ENCODE measurements at regions not wholly inside any gene's neighbourhood (a gene's known extent, or its start where the extent isn't known, plus 50 kb on each side); places are given as distances from the start of the nearest gene placed in this dataset.

DNA sequence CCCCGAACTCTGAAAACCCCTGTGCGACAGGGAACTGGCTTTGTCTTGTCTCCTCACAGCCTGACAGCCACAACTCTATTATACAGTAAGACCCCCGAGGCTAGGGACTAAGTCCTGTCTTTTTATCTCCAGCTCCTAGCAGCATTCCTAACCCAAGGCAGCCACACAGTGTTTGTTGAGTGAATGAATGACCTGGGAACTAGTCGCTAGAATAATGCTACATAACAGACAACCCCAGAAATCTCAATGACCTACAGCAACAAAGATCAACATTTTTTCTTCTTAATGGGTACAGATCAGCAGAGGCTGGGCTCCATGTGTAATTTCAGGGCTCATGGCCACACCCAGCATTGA lies 71.4 kb upstream of the TNRC6C start:
- no peak for DNase-seq (ENCODE audit: low read depth)

GRCh38 chr17:77887464-77888241 lies 70.8 kb upstream of the TNRC6C start:
- no peak for DNase-seq (ENCODE audit: low read depth)

GRCh38 chr17:77888242-77889134 lies 70.0 kb upstream of the TNRC6C start:
- DNase-seq (ENCODE audit: low read depth) = no peak

GRCh38 chr17:77889135-77889505 lies 69.4 kb upstream of the TNRC6C start:
- no peak for DNase-seq (ENCODE audit: low read depth)

GRCh38 chr17:77889866-77890760 lies 68.4 kb upstream of the TNRC6C start:
- DNase-seq (ENCODE audit: low read depth) = no peak

DNA sequence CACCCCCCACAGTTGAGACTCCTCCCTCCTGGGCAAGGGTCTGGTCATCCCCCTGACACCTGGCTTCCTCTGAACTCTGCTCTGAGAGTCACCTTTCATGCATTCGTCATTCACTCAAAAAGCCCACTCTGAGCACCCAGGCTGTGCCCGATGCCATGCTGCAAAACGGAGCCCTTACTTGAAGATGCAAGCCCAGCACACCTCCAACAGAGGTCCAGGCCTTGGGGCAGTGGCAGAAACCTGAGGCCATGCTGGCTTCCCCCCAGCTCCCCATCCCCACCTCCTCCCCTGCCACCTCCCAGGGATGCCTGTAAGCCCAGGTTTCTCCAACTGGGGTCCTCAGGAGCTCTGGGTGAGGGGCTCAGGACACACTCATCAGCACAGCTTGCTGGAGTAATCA lies 67.7 kb upstream of the TNRC6C start:
- DNase-seq (ENCODE audit: low read depth) = no peak

DNA sequence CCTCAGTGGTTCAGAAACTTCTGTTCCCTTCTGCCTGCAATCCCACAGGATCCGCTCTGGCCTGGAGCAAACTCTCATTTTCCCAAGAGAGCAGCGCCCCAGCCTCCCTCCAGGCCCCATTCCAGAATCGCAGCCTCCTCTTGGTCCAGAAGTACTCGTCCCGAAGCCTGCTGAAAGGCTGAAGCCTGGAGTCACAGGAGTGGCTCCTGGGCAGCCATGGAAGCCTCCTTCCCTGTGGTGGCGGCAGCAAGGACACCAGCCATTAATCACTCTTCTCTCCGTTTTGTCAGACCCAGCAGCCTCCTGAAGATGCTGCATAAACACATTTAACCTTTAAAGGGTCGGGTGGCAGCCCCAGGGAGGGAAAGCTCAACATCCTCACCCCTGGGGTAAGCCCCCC lies 66.9 kb upstream of the TNRC6C start:
- DNase-seq (ENCODE audit: low read depth) = no peak

GRCh38 chr17:77892031-77892430 lies 66.5 kb upstream of the TNRC6C start:
- no peak for DNase-seq (ENCODE audit: low read depth)

DNA sequence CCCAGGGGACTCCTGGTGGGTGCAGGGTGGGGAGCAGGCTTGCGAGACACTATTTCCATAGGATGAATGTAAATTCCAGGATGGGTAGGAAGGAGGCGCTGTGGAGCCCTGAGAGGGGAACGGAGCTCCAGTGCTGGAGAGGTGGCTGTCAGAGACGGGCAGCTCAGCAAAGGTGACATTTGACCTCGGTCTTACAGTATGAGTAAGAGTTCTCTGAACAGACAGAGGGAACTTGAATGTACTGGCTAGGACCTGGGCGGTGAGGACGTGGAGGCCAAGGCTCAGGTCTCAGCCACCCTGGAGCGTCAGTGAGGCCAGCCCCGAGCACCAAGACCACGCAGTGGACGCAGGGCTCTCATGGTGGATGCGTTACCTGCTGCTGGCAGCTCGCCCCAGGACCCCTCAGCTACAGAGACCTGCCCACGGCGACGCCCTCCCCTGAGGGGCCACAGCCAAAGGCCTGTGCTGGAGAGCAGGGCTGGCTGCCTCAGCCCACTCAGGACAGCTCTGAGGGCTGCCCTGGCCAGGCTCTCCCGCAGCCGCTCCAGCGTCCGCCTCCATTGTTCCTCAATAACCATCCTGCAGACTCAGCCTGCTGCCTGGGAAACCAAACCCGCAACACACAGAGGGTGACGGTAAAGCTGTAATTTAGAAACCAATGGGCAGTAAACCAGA lies 65.9 kb upstream of the TNRC6C start:
- no peak for DNase-seq (ENCODE audit: low read depth)

GRCh38 chr17:77893144-77894044 lies 65.1 kb upstream of the TNRC6C start:
- DNase-seq (ENCODE audit: low read depth) = no peak

DNA sequence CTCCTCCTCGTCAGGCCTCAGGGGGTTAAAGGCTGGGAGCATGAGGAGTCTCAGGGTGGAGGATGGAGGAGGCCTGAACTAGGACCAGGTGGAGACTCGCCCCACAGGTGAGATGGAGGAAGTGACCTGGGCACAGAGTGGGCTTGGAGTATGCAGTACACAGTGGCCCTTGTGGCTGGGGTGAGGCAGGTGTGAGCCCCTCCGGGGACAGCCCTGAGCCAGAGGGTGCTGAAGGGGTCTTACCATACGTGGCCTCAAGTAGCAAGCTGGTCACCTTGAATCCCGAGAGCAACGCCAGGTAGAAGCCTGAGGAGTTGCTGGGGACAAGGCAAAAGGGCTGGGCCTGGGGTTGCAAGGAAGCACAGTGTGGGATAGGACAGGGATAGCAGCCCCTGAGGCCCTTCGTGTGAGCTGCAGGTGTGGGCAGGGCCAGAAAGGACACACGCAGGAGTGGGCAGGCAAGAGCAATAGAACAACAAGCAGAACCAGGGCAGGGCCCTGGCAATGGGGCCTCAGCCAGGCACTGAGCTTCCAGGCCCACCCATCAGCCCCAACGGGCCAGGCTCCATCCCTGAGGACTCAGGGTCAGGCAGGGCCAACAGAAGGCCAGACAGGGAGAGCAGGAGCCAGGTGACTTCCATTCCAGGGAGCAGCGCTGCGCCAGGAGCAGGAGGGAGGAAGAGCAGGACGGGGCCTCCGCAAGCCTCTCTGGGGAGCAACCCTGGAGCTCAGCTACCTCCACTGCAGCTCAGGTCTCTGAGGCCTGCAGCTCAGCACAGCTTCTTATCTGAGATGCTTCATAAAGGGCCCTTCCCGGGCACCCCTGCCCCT lies 64.2 kb upstream of the TNRC6C start:
- no peak for DNase-seq (ENCODE audit: low read depth)

- no peak for DNase-seq (ENCODE audit: low read depth)
Measured at GRCh38 chr17:77897741-77898301, 60.7 kb upstream of the TNRC6C start.

- no peak for DNase-seq (ENCODE audit: low read depth)
Measured at GRCh38 chr17:77898521-77899434, 59.7 kb upstream of the TNRC6C start.

DNA sequence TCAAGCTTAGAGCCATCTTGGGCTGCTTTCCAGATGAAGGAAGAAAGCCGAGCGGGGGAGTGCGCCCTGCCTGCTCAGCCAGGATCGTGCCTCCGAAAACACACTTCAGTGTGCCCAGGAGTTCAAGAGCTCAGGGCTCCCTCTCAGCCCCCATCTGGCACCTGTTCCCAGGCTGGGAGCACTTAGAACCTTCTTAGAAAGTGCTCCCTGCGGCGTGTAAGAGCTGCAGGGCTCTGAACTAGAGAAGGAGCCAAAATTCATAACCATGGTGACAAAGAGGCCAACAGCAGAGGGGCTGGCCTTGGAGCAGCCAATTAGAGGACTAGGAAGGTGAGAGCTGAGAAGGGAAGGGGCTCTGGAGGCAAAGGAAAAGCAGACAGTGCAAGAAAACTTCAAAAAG lies 59.0 kb upstream of the TNRC6C start:
- DNase-seq (ENCODE audit: low read depth) = no peak

- no peak for DNase-seq (ENCODE audit: low read depth)
Measured at GRCh38 chr17:77901481-77901880, 57.0 kb upstream of the TNRC6C start.

DNA sequence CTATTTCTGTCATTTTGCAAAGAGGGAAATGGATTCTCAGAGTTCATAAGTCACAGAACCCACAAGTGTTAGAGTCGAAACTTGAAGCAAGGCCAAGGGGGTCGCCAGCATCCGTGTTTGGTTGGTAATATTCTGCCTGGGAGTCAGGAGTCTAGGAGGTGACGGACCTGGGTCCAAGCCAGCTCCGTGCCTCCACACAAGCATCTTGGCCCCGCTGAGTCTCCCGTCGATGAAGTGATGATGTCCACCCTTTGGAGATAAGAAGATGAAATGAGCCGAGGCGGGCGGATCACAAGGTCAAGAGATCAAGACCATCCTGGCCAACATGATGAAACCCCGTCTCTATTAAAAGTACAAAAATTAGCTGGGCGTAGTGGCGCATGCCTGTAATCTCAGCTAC lies 53.2 kb upstream of the TNRC6C start:
- no peak for DNase-seq (ENCODE audit: low read depth)

DNA sequence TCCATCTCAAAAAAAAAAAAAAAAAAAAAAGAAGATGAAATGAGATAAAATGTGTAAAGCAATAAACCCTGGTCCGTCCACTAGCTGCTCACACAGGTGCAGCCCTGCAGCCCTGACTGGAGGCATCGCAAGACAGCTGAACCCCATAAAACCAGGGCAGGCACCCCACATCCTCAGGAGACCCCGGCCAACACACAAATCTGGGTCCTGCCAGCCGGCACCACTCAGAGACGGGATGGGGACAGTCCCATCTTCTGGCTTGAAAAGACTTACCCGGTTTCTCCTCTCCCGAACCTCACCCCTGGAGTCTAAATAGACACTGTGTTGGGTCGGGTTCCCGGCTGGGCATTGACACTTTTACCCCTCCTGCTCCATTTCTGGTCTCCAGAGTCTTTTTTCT lies 52.7 kb upstream of the TNRC6C start:
- DNase-seq (ENCODE audit: low read depth) = no peak

DNA sequence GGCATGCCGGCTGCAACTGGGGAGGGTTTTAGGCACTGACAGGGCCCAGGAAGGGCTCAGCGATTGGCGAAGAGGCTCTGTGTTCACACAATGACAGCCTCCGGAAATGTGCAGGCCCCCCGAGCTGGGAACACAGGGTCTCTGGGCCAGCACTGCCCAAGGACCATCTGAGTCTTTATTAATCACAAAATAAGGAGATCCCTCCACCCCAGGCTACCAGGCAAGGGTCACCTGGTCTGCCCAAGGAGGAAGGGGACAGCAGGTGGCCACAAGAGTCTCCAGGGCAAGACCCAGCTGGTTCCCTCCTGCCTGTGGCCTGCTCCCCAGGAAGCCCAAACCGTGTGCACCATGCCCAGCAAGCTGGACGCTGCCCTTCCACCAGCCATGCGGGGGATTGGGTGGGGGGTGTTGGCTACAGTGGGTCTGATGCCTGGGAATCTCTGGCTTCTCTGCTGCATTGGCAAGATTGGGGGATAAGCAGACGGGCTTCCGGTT lies 52.1 kb upstream of the TNRC6C start:
- no peak for DNase-seq (ENCODE audit: low read depth)
